Left forelimb (tissue), 1 donor: ENCODE measurements at regions not wholly inside any gene's neighbourhood (a gene's known extent, or its start where the extent isn't known, plus 50 kb on each side); places are given as distances from the start of the nearest gene placed in this dataset.

Experiments
- DNase-seq: peaks from one replicate; pipeline ENCODE4 v3.0.0-alpha.2; 2018; ENCODE audit warnings: low spot score

GRCh38 chr10:44056967-44057805 lies 327.7 kb downstream of the CXCL12 start:
- no peak for DNase-seq

DNA sequence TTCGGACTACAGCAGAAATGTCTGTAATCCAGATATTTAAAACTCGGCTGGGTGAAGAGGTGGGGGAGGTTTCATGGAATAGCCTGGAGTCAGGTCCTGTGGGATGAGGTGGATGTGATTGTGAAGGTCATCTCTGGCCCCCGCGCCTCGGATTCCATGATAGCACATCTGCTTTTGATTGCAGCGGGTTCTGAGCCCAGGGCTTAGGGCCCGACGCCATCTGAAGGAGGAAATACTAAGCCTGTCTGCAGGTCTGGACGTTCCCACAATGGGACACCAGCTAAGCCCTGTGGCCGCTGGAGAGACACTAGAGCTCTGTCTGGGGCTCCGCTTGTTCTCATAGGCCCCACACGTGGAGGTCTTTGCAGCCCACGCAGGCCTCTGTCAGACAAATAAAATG lies 328.7 kb downstream of the CXCL12 start:
- DNase-seq: no peak

DNA sequence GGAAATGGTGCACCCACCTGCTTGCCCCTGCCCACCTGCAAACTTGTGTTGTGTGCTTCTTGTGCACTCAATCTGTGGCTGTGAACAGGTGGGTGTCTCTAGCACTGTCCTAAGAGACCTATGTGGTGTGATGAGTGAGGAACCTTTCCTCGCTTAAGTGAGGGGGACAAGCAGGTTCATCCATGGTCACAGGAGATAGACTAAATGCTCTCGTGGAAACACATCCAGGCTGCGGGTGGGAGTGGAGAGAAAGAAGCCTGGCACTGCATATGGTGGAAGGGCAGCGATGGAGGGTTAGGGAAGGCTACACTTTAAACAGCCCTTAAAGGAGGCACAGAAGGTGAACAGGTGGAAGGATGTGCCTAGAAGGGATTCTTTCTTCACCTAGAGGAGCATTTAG lies 330.9 kb downstream of the CXCL12 start:
- DNase-seq: no peak

GRCh38 chr10:44053391-44053790 lies 331.5 kb downstream of the CXCL12 start:
- no peak for DNase-seq

DNA sequence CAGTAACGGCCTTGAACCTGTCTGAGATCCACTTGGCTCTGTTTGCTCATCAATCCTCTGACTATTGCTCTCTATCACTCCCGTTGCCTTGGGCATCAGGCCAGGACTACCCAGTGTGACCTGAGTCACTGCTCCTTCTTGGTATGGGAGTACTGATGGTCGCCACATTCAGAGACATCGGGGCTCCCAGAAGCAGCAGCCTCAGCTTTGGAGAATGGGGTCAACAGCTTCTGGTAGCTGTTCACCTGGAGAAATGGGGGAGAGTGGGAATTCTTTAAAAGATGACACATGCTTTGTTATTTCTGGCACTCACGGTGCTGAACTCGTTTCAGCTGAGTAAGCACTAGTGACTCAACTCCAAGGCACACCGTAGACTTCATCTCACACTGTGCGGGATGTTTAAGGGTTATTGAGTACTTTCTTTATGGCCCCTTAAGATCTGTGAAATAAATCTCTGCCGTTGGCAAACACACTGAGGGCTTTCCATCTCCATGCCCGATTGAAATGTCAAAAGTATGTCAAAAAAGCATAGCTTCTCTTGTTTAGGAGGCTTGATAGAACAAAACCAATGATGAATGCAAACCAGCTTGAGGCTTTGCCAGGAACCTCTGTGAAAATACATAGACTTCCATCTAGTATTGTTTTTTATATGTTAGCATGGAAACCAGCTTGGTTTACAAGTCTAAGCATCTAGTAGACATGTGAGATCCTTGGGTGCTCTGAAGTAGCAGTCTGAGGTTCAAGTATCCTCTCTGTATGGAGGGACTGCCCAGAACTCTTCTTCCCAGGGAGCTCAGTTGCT lies 333.1 kb downstream of the CXCL12 start:
- DNase-seq: no peak

DNA sequence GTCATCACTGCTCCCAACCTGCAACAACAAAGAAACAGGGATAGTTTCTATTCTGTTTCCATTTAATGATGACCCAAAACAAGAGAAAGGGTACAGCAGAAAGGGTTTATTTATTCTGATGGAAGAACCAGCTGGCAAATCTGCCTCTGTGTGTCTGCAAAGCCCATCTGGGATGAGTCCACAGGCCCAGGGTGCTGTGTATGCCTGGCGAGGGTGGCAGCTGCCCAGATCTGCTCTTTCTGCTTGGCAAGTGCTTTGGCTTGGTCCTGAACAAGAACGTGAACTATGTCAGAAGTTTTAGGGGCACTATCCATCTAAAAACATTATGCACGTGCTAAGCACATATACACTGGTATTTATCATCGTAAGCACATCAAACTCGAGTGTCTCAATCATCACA lies 333.8 kb downstream of the CXCL12 start:
- no peak for DNase-seq

GRCh38 chr10:44049301-44050015 lies 335.4 kb downstream of the CXCL12 start:
- DNase-seq: no peak

DNA sequence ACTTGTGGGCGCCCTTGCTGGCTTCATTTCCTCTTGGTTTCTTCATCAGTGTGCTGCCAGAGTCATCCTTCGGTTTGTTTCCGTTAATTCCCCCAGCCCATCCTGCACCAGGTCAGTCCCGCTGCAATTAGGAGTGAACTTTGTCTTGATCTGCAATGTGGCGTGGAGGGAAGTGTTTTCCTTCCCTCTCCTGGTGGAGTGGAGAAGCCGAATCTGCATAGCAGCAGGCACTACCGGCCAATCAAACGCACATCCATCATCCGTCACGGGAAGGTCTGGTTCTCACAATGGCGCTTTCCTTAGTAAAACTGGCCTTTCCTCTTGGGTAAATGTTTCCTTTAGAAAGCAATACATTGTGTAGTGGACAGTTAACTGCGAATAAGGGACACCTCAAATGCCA lies 337.5 kb downstream of the CXCL12 start:
- no peak for DNase-seq

DNA sequence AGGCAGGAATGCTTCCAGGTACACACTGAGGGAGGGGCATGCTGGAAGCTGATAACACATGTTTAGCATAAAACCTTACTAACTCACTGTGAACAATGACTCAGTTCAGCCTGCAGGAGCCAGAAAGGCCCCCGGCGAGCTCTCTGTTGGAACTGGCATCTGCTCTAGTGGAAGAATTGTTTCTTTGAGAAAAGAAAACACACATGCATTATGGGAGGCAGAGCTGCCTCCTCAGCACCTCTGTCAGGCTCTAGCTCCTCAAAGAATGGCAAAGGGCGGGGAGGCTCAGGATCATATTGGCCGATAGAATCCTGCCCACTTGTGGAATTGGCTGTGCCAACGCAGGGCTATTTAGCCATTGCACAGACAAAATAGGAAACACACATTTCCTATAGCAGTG lies 338.3 kb downstream of the CXCL12 start:
- DNase-seq: no peak

GRCh38 chr10:44045020-44045419 lies 339.9 kb downstream of the CXCL12 start:
- no peak for DNase-seq

DNA sequence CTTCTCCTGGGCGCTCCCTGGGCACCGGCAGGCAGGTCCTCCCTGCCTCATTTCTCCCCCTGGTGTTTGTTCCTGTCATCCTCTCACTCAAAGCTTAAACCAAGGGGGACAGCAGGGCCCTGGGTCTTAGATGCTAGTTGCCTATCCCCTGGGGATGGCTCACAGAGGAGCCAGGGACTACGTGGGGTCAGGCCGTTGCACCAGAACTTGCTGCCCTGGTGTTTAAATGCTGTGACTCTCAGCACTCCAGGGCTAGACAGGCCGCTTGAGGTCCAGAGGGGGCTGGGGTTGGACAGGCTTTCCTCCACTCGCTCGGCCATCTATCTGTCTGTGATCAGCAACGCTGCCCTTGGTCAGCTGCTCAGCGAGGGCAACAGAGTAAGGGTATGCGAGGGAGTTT lies 340.3 kb downstream of the CXCL12 start:
- DNase-seq: no peak

DNA sequence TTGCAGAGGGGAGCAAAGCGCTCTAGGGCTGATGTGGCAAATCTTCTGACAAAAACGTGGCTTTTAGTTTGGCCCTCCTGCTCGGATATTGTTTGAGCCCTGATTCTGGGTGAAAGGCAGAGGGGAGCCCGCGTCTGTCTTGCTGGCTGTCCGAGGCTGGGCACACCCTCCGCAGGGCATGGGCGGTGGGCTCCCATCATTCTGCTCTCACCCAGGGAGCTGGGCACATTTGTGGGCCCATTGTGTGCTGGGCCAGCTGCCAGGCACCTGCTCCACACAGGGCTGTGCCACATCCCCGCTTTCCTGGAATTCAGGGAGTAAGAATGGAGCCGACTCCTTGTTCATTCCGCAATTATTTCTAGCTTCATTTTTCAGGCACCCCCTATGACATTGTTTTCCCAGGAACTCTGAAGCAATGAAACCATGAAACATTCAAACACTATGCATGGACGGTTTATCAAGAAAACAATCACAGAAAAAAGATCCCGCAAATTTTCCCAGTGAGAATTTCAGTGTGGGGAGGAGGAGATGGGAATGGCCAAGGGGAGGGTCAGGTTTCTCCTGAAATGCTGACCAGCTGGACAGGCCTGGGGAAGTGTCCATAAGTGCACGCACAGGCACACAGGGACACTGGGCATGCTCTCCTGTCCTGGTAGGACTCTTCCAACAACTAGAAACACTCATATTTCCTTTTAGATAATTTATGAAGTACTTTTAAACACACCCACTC lies 341.1 kb downstream of the CXCL12 start:
- no peak for DNase-seq

DNA sequence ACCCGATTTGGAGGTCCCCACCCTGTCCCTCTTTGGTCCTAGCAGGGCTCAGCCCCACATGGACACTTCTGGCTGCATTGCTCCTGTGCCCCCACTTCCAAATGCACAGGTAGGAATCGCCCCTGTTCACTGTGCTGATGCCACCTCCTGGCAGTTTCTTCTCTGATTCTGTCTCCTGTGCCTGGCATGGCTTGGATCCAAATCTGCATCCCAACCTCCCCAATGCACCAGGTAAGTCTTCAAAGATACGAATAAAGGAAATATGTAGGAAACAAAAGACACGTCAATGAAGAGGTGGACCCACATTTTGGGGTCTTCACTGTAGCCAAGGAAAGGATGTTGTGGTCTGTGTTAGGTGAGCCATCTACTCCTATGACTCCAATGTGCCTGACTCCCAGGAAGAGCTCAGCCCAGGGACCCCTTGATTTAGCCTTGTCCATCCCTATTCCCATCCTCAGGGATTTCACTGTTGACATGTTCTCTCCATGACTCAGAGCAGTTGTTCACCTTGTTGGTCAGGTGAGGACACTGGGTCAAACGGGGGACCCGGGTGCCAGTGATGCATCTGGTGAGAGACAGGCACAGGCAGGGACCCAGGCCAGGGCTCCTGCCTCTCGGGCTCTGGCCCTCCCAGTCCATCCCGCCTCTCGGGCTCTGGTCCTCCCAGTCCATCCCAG lies 341.8 kb downstream of the CXCL12 start:
- DNase-seq: no peak

DNA sequence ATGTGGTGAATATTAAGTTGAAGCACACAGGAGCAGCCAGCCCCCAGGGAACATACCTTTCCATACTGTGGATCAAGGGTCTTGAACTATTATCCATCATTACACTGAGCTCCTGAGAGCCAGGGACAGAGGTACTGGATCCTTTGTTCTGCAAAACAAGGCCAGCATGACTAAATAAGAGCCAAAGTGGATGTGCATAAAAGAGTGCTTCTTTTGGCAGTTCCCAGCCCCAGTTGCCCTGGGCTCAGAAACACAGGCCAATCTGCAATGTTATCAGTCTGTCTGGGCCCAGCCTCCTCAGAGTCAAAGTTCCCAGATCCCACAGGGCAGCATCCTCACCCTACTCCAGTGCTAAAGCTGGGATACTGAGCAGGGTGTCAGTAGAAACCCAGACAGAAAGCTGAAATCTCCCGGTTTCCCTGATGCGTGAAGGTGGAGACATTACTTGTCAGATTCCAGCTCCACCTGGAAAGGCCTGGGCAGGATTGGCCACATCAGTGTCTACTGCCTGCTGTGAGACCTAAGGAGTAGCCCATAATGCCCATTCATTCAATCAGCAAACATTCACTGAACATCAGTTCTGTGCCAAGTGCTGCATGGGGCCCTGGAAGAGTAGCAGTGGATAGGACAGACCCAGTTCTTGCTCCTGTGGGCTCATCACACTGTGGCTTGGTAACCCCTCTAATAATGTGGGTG lies 342.7 kb downstream of the CXCL12 start:
- no peak for DNase-seq

DNA sequence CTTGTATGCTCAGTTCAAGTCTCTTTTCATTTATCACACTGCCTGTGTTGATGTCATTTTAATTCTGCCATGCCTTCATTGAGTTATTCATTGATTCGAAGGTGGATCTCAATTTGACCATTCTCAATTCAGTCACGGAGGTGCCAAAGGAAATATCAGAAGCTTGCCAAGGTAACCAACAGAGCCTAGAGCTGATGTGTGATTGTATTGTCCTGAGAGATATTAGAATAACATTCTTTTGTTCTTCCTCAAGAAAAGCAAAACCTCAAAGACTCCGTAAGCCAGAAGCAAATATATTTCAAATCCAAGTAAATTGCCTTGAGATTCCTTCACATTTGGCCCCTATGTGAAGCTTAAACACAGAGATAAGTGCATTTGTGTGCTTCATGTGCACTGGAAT lies 345.3 kb downstream of the CXCL12 start:
- DNase-seq: no peak

- DNase-seq: no peak
Observed at GRCh38 chr10:44036425-44036824, 348.5 kb downstream of the CXCL12 start.

GRCh38 chr10:44035474-44036197 lies 349.3 kb downstream of the CXCL12 start:
- DNase-seq: no peak

GRCh38 chr10:44034946-44035345 lies 350.0 kb downstream of the CXCL12 start:
- no peak for DNase-seq

- DNase-seq: no peak
Observed at GRCh38 chr10:44033008-44033407, 351.9 kb downstream of the CXCL12 start.

- no peak for DNase-seq
Observed at GRCh38 chr10:44032216-44032615, 352.7 kb downstream of the CXCL12 start.
